GM21515 (cell line): ENCODE measurements at regions not wholly inside any gene's neighbourhood (a gene's known extent, or its start where the extent isn't known, plus 50 kb on each side); places are given as distances from the start of the nearest gene placed in this dataset.

ENCODE experiments used
- ATAC-seq: cut with Tn5 transposase; IDR thresholded peaks from one replicate; pipeline ENCODE4 v1.9.1; 2021; ENCODE audit not compliant: unreplicated experiment

GRCh38 chr1:186620566-186621350, 59.5 kb downstream of the PTGS2 start:
- no peak for ATAC-seq

- ATAC-seq, result peak; percentile 100
Observed at GRCh38 chr1:186618401-186619170, 61.6 kb downstream of the PTGS2 start.

- peak; percentile 7 for ATAC-seq
Observed at GRCh38 chr1:186617926-186618325, 62.3 kb downstream of the PTGS2 start.

- ATAC-seq, result no peak
Observed at GRCh38 chr1:186616511-186616910, 63.7 kb downstream of the PTGS2 start.

- no peak for ATAC-seq
Observed at GRCh38 chr1:186615332-186615731, 64.9 kb downstream of the PTGS2 start.

GRCh38 chr1:186611156-186611555, 69.1 kb downstream of the PTGS2 start:
- no peak for ATAC-seq

GRCh38 chr1:186609183-186609582, 71.0 kb downstream of the PTGS2 start:
- ATAC-seq, result no peak

GRCh38 chr1:186605762-186606350, 74.4 kb downstream of the PTGS2 start:
- ATAC-seq, result peak; percentile 89

- ATAC-seq, result no peak
Observed at GRCh38 chr1:186595969-186596368, 84.3 kb downstream of the PTGS2 start.

GRCh38 chr1:186578325-186579016, 101.8 kb downstream of the PTGS2 start:
- ATAC-seq, result no peak

GRCh38 chr1:186577633-186578032, 102.6 kb downstream of the PTGS2 start:
- ATAC-seq, result no peak

- no peak for ATAC-seq
Observed at GRCh38 chr1:186577216-186577615, 103.0 kb downstream of the PTGS2 start.

GRCh38 chr1:186575348-186575747, 104.9 kb downstream of the PTGS2 start:
- no peak for ATAC-seq

GRCh38 chr1:186574926-186575325, 105.3 kb downstream of the PTGS2 start:
- no peak for ATAC-seq

- ATAC-seq, result no peak
Observed at GRCh38 chr1:186572509-186572908, 107.7 kb downstream of the PTGS2 start.

GRCh38 chr1:186571771-186572170, 108.5 kb downstream of the PTGS2 start:
- no peak for ATAC-seq

GRCh38 chr1:186569856-186570255, 108.9 kb upstream of the PDC start:
- no peak for ATAC-seq

- ATAC-seq, result no peak
Observed at GRCh38 chr1:186568221-186568620, 107.3 kb upstream of the PDC start.

GRCh38 chr1:186566140-186566855, 105.4 kb upstream of the PDC start:
- no peak for ATAC-seq

GRCh38 chr1:186564582-186564981, 103.7 kb upstream of the PDC start:
- ATAC-seq, result no peak
